AG09309 (cell line): ENCODE measurements at regions not wholly inside any gene's neighbourhood (a gene's known extent, or its start where the extent isn't known, plus 50 kb on each side); places are given as distances from the start of the nearest gene placed in this dataset.

Source experiments
- DNase-seq: peaks from one replicate; pipeline ENCODE4 v3.0.0-alpha.2; 2010; ENCODE audit warnings: low read depth
- H3K4me3 ChIP-seq: 2 replicates; pipeline ENCODE4 v1.5.1; 2011; ENCODE audit warnings: mild to moderate bottlenecking, low read depth, low read length, moderate library complexity; ENCODE audit not compliant: control insufficient read depth
- TF ChIP-seq, protein P1 (sequence below): IDR thresholded peaks from 2 replicates; pipeline ENCODE4 v1.5.1; 2011; ENCODE audit warnings: mild to moderate bottlenecking, low read depth, low read length, inconsistent platforms; ENCODE audit not compliant: insufficient read depth, control insufficient read depth; ENCODE audit errors: missing control alignments

- DNase-seq = no peak
- TF ChIP-seq, protein P1, sequence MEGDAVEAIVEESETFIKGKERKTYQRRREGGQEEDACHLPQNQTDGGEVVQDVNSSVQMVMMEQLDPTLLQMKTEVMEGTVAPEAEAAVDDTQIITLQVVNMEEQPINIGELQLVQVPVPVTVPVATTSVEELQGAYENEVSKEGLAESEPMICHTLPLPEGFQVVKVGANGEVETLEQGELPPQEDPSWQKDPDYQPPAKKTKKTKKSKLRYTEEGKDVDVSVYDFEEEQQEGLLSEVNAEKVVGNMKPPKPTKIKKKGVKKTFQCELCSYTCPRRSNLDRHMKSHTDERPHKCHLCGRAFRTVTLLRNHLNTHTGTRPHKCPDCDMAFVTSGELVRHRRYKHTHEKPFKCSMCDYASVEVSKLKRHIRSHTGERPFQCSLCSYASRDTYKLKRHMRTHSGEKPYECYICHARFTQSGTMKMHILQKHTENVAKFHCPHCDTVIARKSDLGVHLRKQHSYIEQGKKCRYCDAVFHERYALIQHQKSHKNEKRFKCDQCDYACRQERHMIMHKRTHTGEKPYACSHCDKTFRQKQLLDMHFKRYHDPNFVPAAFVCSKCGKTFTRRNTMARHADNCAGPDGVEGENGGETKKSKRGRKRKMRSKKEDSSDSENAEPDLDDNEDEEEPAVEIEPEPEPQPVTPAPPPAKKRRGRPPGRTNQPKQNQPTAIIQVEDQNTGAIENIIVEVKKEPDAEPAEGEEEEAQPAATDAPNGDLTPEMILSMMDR = no peak
- no peak overlapping the region for H3K4me3 ChIP-seq
These were observed 105.3 kb downstream of the SLC6A15 start for GRCh38 chr12:84807249-84807648.

DNA sequence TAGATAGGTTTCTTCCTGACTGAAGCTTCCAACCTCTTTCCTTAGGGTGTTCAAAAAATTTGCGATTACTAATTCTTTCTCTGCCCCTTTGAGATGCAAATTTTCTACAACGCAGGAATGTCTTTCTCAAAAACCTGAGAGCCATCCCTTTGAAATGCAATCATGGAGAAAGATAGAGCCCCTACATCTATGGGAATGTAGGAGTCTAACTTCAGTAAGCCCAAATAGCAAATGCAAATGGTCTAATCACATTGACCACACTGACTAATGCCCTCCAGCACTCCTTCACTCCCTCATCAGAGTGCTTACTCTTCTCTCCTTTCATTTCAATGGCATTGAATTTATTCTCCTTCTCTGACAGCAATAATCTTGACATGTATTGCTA lies 107.1 kb downstream of the SLC6A15 start:
- no peak overlapping the region for H3K4me3 ChIP-seq
- no peak for DNase-seq
- TF ChIP-seq, protein P1 = no peak

DNA sequence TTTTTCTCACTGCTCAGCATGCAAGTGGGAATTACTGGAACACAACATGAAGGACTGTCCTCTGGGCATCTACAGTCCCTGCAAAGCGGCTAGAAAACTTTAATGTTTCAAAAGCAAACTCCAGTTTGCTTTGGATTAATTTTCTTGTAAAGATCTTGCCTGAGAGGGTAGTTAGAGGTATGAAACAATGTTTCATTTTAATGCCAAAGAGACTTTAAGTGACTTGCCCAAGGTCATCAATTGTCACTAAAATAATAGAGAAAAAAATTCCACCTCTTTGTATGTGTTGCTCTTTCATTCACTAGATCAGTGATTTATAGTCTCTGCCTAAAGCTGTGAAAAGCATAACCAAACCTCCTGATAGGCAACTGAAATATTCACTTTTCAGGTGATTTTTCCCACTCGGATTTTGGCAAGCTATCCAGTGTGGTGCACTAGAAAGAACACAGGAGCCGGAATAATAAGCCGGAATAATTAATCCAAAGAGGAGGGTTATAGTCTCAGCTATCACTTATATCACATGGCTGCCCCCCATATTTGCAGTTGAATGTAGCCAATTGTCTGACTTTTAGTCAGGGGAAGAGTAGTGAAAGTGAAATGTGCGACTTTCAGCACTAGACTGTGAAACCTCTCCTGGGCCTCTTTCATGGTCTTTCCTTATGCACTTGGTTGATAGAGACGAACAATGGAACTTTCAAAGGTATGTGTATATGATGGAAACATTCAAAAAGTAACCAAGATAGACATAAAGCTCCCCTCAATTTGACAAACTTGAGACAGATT lies 107.7 kb downstream of the SLC6A15 start:
- DNase-seq = no peak
- no peak overlapping the region for H3K4me3 ChIP-seq
- TF ChIP-seq, protein P1 = no peak

DNA sequence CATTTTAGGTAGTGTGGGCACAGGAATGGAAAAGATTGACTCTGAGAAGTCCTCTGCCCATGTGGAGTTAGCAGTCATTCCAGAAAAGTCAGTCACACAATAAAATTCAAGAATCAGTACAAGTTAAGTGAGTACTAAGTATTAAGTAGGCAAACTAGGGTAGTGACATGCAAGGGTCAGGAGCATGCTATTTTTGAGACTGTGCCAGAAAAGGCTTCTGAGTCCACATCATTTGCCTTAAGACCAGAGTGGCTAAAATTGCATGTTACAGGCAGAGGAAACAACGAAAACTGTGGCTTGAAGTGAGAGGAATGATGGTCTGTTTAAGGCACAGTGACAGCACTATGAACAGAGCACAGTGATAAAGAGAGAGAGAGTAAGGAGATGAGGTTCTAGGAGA lies 108.9 kb downstream of the SLC6A15 start:
- no peak for DNase-seq
- TF ChIP-seq, protein P1 = no peak
- H3K4me3 ChIP-seq = no peak overlapping the region

DNA sequence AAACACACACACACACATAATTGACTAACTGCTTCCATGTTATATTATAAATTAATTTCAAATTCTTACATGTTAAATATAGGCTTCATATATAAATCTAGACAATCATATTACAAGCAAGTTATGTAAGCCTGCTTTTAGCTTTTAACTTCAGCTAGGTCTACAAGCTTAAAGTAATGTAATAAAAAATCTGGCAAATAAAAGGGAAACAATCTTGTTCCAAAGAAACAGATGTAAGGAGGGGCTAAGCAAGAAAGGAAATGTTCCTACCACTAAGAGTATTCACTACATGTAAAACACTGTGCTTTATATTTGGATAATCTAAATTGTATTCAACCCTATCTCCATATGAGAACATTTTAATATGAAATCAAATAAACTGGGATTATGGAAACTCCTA lies 110.4 kb downstream of the SLC6A15 start:
- no peak for DNase-seq
- no peak overlapping the region for H3K4me3 ChIP-seq
- TF ChIP-seq, protein P1 = no peak

- TF ChIP-seq, protein P1 = no peak
These were observed 118.8 kb downstream of the SLC6A15 start for GRCh38 chr12:84793558-84794367.

More at GRCh38 chr12:84793558-84794367, 118.8 kb downstream of the SLC6A15 start:
- no peak for DNase-seq
- no peak overlapping the region for H3K4me3 ChIP-seq
